PFSK-1 (cell line): ENCODE measurements at regions not wholly inside any gene's neighbourhood (a gene's known extent, or its start where the extent isn't known, plus 50 kb on each side); places are given as distances from the start of the nearest gene placed in this dataset.

Source experiments
- FOXP2 ChIP-seq: optimal IDR thresholded peaks from 2 replicates; pipeline ENCODE3; 2011; ENCODE audit warnings: borderline replicate concordance, control low read depth, inconsistent platforms; ENCODE audit not compliant: insufficient read depth; ENCODE audit errors: extremely low read length, extremely low read depth
- POLR2AphosphoS5 ChIP-seq: IDR thresholded peaks from 2 replicates; pipeline ENCODE4 v1.6.1; 2012; ENCODE audit warnings: low read depth, mild to moderate bottlenecking, control low read depth, low read length, moderate library complexity
- REST ChIP-seq, 2 experiments: IDR thresholded peaks; 2 replicates each; pipeline versions ENCODE4 v1.6.1 to v1.8.0; 2011 to 2012; ENCODE audit warnings: low read depth in 2 of 2, low read length in 2 of 2, control low read depth in 1 of 2, inconsistent platforms in 1 of 2, mild to moderate bottlenecking in 1 of 2, moderate library complexity in 1 of 2; ENCODE audit not compliant: insufficient read depth in 1 of 2
- SIN3A ChIP-seq: IDR thresholded peaks from 2 replicates; pipeline ENCODE4 v1.6.1; 2012; ENCODE audit warnings: mild to moderate bottlenecking, low read length, moderate library complexity, borderline replicate concordance; ENCODE audit not compliant: insufficient read depth
- TAF1 ChIP-seq: IDR thresholded peaks from 2 replicates; pipeline ENCODE4 v1.6.1; 2012; ENCODE audit warnings: low read length, control low read depth, borderline replicate concordance; ENCODE audit not compliant: insufficient read depth

GRCh38 chr4:57943682-57944081, 833.5 kb upstream of the IGFBP7 start:
- no peak for TF ChIP-seq POLR2AphosphoS5
- TF ChIP-seq FOXP2 = no peak
- TF ChIP-seq TAF1 = no peak
- no peak for TF ChIP-seq REST (IDR thresholded peaks at IDR 0.05; ENCODE audit: insufficient read depth in 1 of 2, low read depth in 2 of 2, low read length in 2 of 2)
- no peak for TF ChIP-seq SIN3A

GRCh38 chr4:57926311-57926710, 816.1 kb upstream of the IGFBP7 start:
- no peak for TF ChIP-seq FOXP2
- TF ChIP-seq SIN3A = no peak
- no peak for TF ChIP-seq REST (IDR thresholded peaks at IDR 0.05; ENCODE audit: insufficient read depth in 1 of 2, low read depth in 2 of 2, low read length in 2 of 2)
- no peak for TF ChIP-seq TAF1
- TF ChIP-seq POLR2AphosphoS5 = no peak

GRCh38 chr4:57924951-57925350, 814.8 kb upstream of the IGFBP7 start:
- TF ChIP-seq REST (IDR thresholded peaks at IDR 0.05; ENCODE audit: insufficient read depth in 1 of 2, low read depth in 2 of 2, low read length in 2 of 2) = no peak
- TF ChIP-seq TAF1 = no peak
- TF ChIP-seq POLR2AphosphoS5 = no peak
- no peak for TF ChIP-seq SIN3A
- TF ChIP-seq FOXP2 = no peak

- TF ChIP-seq TAF1 = no peak
- no peak for TF ChIP-seq FOXP2
- no peak for TF ChIP-seq REST (IDR thresholded peaks at IDR 0.05; ENCODE audit: insufficient read depth in 1 of 2, low read depth in 2 of 2, low read length in 2 of 2)
- no peak for TF ChIP-seq SIN3A
Observed at GRCh38 chr4:57916479-57916878, 806.3 kb upstream of the IGFBP7 start.

- no peak for TF ChIP-seq REST (IDR thresholded peaks at IDR 0.05; ENCODE audit: insufficient read depth in 1 of 2, low read depth in 2 of 2, low read length in 2 of 2)
- TF ChIP-seq SIN3A = no peak
- TF ChIP-seq POLR2AphosphoS5 = no peak
- no peak for TF ChIP-seq TAF1
- no peak for TF ChIP-seq FOXP2
Observed at GRCh38 chr4:57911203-57911602, 801.0 kb upstream of the IGFBP7 start.
